Mesenchymal stem cell (in vitro differentiated cells and primary cell): ENCODE measurements at regions not wholly inside any gene's neighbourhood (a gene's known extent, or its start where the extent isn't known, plus 50 kb on each side); places are given as distances from the start of the nearest gene placed in this dataset.
"Not testable (repeated sequence)": the region's sequence is repeated elsewhere in the genome, so short reads cannot be mapped to it uniquely, and the experiment has no call there.

ENCODE experiments used
- DNase-seq: peaks from one replicate; pipeline ENCODE4 v3.0.0-alpha.2; 2013
- H2AFZ ChIP-seq: one replicate; pipeline ENCODE4 v1.6.1; 2013; ENCODE audit warnings: low read depth, mild to moderate bottlenecking, control low read depth, inconsistent platforms, low read length, moderate library complexity
- H2AK5ac ChIP-seq: 2 replicates; pipeline ENCODE4 v1.6.1; 2013; ENCODE audit warnings: low read length, moderate library complexity, mild to moderate bottlenecking, inconsistent platforms; ENCODE audit not compliant: severe bottlenecking
- H2BK120ac ChIP-seq: one replicate; pipeline ENCODE4 v1.6.1; 2013; ENCODE audit warnings: low read depth, mild to moderate bottlenecking, inconsistent platforms, low read length, moderate library complexity
- H2BK12ac ChIP-seq, 2 experiments: one replicate each; pipeline ENCODE4 v1.6.1; 2013; ENCODE audit warnings: inconsistent platforms in 2 of 2, low read length in 2 of 2, mild to moderate bottlenecking in 2 of 2, moderate library complexity in 2 of 2, control low read depth in 1 of 2
- H2BK15ac ChIP-seq: one replicate; pipeline ENCODE4 v1.6.1; 2013; ENCODE audit warnings: mild to moderate bottlenecking, low read depth, inconsistent platforms; ENCODE audit not compliant: poor library complexity, severe bottlenecking
- H2BK5ac ChIP-seq: 2 replicates; pipeline ENCODE4 v1.6.1; 2013; ENCODE audit warnings: low read depth, mild to moderate bottlenecking, low read length, control low read depth, inconsistent platforms; ENCODE audit not compliant: poor library complexity, severe bottlenecking
- H3K14ac ChIP-seq, 2 experiments: one replicate each; pipeline ENCODE4 v1.6.1; 2013; ENCODE audit warnings: inconsistent platforms in 2 of 2, low read length in 2 of 2, control low read depth in 1 of 2, mild to moderate bottlenecking in 1 of 2, moderate library complexity in 1 of 2
- H3K18ac ChIP-seq, 2 experiments: one replicate each; pipeline ENCODE4 v1.6.1; 2013; ENCODE audit warnings: inconsistent platforms in 2 of 2, low read length in 2 of 2, control low read depth in 1 of 2, low read depth in 1 of 2, mild to moderate bottlenecking in 1 of 2
- H3K23ac ChIP-seq, 2 experiments: one replicate each; pipeline ENCODE4 v1.6.1; 2013; ENCODE audit warnings: inconsistent platforms in 2 of 2, low read length in 2 of 2, mild to moderate bottlenecking in 2 of 2, moderate library complexity in 2 of 2, control low read depth in 1 of 2
- H3K27ac ChIP-seq: 2 replicates; pipeline ENCODE4 v1.5.1; 2013; ENCODE audit warnings: mild to moderate bottlenecking, moderate library complexity, low read length, control low read depth, inconsistent platforms; ENCODE audit not compliant: poor library complexity, severe bottlenecking
- H3K27me3 ChIP-seq, 2 experiments: 2 replicates each; pipeline versions ENCODE4 v1.6.1 to v1.7.0; 2013; ENCODE audit warnings: low read length in 2 of 2, mild to moderate bottlenecking in 2 of 2, moderate library complexity in 2 of 2, control low read depth in 1 of 2, inconsistent platforms in 1 of 2; ENCODE audit not compliant: control insufficient read depth in 1 of 2, insufficient read depth in 1 of 2
- H3K36me3 ChIP-seq, 2 experiments: 2 replicates each; pipeline versions ENCODE4 v1.6.1 to v1.7.0; 2013; ENCODE audit warnings: low read length in 2 of 2, control low read depth in 1 of 2, inconsistent platforms in 1 of 2, low read depth in 1 of 2, mild to moderate bottlenecking in 1 of 2; ENCODE audit not compliant: insufficient read depth in 2 of 2, control insufficient read depth in 1 of 2
- H3K4ac ChIP-seq, 2 experiments: one replicate each; pipeline ENCODE4 v1.6.1; 2013; ENCODE audit warnings: inconsistent platforms in 2 of 2, low read length in 2 of 2, mild to moderate bottlenecking in 2 of 2, moderate library complexity in 2 of 2, control low read depth in 1 of 2, low read depth in 1 of 2
- H3K4me1 ChIP-seq: 2 replicates; pipeline ENCODE4 v1.6.1; 2013; ENCODE audit warnings: low read depth, low read length, control low read depth; ENCODE audit not compliant: control insufficient read depth, insufficient read depth
- H3K4me2 ChIP-seq: 2 replicates; pipeline ENCODE4 v1.6.1; 2013; ENCODE audit warnings: low read length, mild to moderate bottlenecking, inconsistent platforms; ENCODE audit not compliant: poor library complexity, severe bottlenecking
- H3K4me3 ChIP-seq, 2 experiments: 2 replicates each; pipeline versions ENCODE4 v1.5.1 to v1.7.0; 2013; ENCODE audit warnings: low read length in 2 of 2, mild to moderate bottlenecking in 2 of 2, control low read depth in 1 of 2, low read depth in 1 of 2; ENCODE audit not compliant: insufficient read depth in 1 of 2
- H3K79me1 ChIP-seq: replicated peaks from 2 replicates; pipeline ENCODE4 v1.6.1; 2013; ENCODE audit warnings: mild to moderate bottlenecking, control low read depth, low read length, inconsistent platforms; ENCODE audit not compliant: poor library complexity, severe bottlenecking
- H3K9ac ChIP-seq: 2 replicates; pipeline ENCODE4 v1.7.0; 2013; ENCODE audit warnings: mild to moderate bottlenecking, low read length, moderate library complexity
- H3K9me3 ChIP-seq: 2 replicates; pipeline ENCODE4 v1.7.0; 2013; ENCODE audit warnings: mild to moderate bottlenecking, low read length; ENCODE audit not compliant: control insufficient read depth
- H4K8ac ChIP-seq: one replicate; pipeline ENCODE4 v1.6.1; 2013; ENCODE audit warnings: inconsistent platforms, mild to moderate bottlenecking, low read length, moderate library complexity
- H4K91ac ChIP-seq: one replicate; pipeline ENCODE4 v1.6.1; 2013; ENCODE audit warnings: mild to moderate bottlenecking, low read length, inconsistent platforms
- WGBS: methylation state at CpG from one replicate; pipeline ENCODE4 v1.1.7; 2013; ENCODE audit warnings: mixed read lengths; 5-methylcytosine and 5-hydroxymethylcytosine counted together

- Histone ChIP-seq H3K79me1 (no peaks in the 10 kb centered on the region), H3K18ac (no peak overlapping the region), H3K27ac (no peak overlapping the region), H2BK5ac (no peak overlapping the region), H2AFZ (no peak overlapping the region), H3K4me3 (no peak overlapping the region), H3K9me3 (peaks cover 11% of the 10 kb centered on the region), H4K8ac (no peak overlapping the region), H3K9ac (no peak overlapping the region), H2AK5ac (no peak overlapping the region), H2BK120ac (no peak overlapping the region), H3K23ac (no peak overlapping the region), H4K91ac (no peak overlapping the region), H3K14ac (no peak overlapping the region), H3K4me2 (no peak overlapping the region), H3K4me1 (no peaks in the 10 kb centered on the region), H2BK12ac (no peak overlapping the region), H3K4ac (no peak overlapping the region), H2BK15ac (no peak overlapping the region), H3K36me3 (no peaks in the 10 kb centered on the region), H3K27me3 (peaks cover 0 to 12% of the 10 kb centered on the region in 2 experiments)
- DNase-seq = no peak
- 89% methylated on average over 2 of the region's 2 CpGs for WGBS
Observed at GRCh38 chrX:46152756-46153155, 392.5 kb downstream of the ZNF674 start.

- not testable (repeated sequence) for H3K4me3 ChIP-seq, H2BK12ac ChIP-seq, H3K36me3 ChIP-seq, H3K27me3 ChIP-seq, H4K8ac ChIP-seq, H2BK15ac ChIP-seq, DNase-seq, H3K14ac ChIP-seq, H2BK120ac ChIP-seq, H3K4ac ChIP-seq, H3K4me1 ChIP-seq, H3K18ac ChIP-seq, H3K27ac ChIP-seq, H2BK5ac ChIP-seq, H2AFZ ChIP-seq, H3K4me2 ChIP-seq, H4K91ac ChIP-seq, H3K23ac ChIP-seq, H3K9ac ChIP-seq, H2AK5ac ChIP-seq, H3K79me1 ChIP-seq
- H3K9me3 ChIP-seq = peaks cover 11% of the 10 kb centered on the region
- 89% methylated on average over 4 of the region's 5 CpGs for WGBS
Observed at GRCh38 chrX:46151332-46151731, 393.9 kb downstream of the ZNF674 start.

- Histone ChIP-seq H3K14ac (no peak overlapping the region), H3K9me3 (peaks cover 12% of the 10 kb centered on the region), H3K9ac (no peak overlapping the region), H4K8ac (no peak overlapping the region), H3K79me1 (no peaks in the 10 kb centered on the region), H2BK5ac (no peak overlapping the region), H2BK120ac (no peak overlapping the region), H2AFZ (no peak overlapping the region), H2BK15ac (no peak overlapping the region), H3K23ac (no peak overlapping the region), H2BK12ac (no peak overlapping the region), H3K4me3 (no peak overlapping the region), H3K27me3 (peaks cover 0 to 13% of the 10 kb centered on the region in 2 experiments), H3K4me1 (no peaks in the 10 kb centered on the region), H3K18ac (no peak overlapping the region), H2AK5ac (no peak overlapping the region), H4K91ac (no peak overlapping the region), H3K4me2 (no peak overlapping the region), H3K27ac (no peak overlapping the region), H3K4ac (no peak overlapping the region), H3K36me3 (no peaks in the 10 kb centered on the region)
- no peak for DNase-seq
- WGBS = no CpG with 5 or more reads among the region's 1 CpG
Observed at GRCh38 chrX:46144566-46144965, 400.7 kb downstream of the ZNF674 start.

GRCh38 chrX:46140272-46140671, 404.9 kb downstream of the ZNF674 start:
- Histone ChIP-seq H4K8ac (no peak overlapping the region), H3K4ac (no peak overlapping the region), H2BK15ac (no peak overlapping the region), H2AK5ac (no peak overlapping the region), H3K23ac (no peak overlapping the region), H2BK120ac (no peak overlapping the region), H3K4me1 (no peaks in the 10 kb centered on the region), H3K9me3 (peaks cover 12% of the 10 kb centered on the region), H4K91ac (no peak overlapping the region), H3K79me1 (no peaks in the 10 kb centered on the region), H3K4me2 (no peak overlapping the region), H2BK5ac (no peak overlapping the region), H3K18ac (no peak overlapping the region), H2AFZ (no peak overlapping the region), H3K9ac (no peak overlapping the region), H3K4me3 (no peak overlapping the region), H3K27me3 (peaks cover 0 to 33% of the 10 kb centered on the region in 2 experiments), H2BK12ac (no peak overlapping the region), H3K14ac (no peak overlapping the region), H3K27ac (no peak overlapping the region), H3K36me3 (no peaks in the 10 kb centered on the region)
- DNase-seq = no peak
- WGBS = 100% methylated on average over 2 of the region's 2 CpGs
